Choroid plexus epithelial cell (primary cell): ENCODE measurements at regions not wholly inside any gene's neighbourhood (a gene's known extent, or its start where the extent isn't known, plus 50 kb on each side); places are given as distances from the start of the nearest gene placed in this dataset.
"Not testable (repeated sequence)": the region's sequence is repeated elsewhere in the genome, so short reads cannot be mapped to it uniquely, and the experiment has no call there.

ENCODE experiments used
- DNase-seq: peaks from one replicate; pipeline ENCODE4 v3.0.0-alpha.2; 2010; ENCODE audit warnings: low read depth
- H3K4me3 ChIP-seq: 2 replicates; pipeline ENCODE4 v1.5.1; 2011; ENCODE audit warnings: low read depth, mild to moderate bottlenecking, control low read depth, low read length, moderate library complexity
- CTCF ChIP-seq: conservative IDR thresholded peaks from 2 replicates; pipeline ENCODE4 v1.5.1; 2011; ENCODE audit warnings: low read depth, mild to moderate bottlenecking, control low read depth, inconsistent platforms, low read length, moderate library complexity

- no peak for DNase-seq
- TF ChIP-seq CTCF, result no peak
- H3K4me3 ChIP-seq, result no peak overlapping the region
Observed at GRCh38 chr12:84034871-84035270, 877.7 kb downstream of the SLC6A15 start.

- no peak for DNase-seq
- no peak for TF ChIP-seq CTCF
- H3K4me3 ChIP-seq, result no peak overlapping the region
Observed at GRCh38 chr12:84033162-84033561, 879.4 kb downstream of the SLC6A15 start.

GRCh38 chr12:84018556-84019179 lies 893.9 kb downstream of the SLC6A15 start:
- H3K4me3 ChIP-seq, DNase-seq: not testable (repeated sequence)

- TF ChIP-seq CTCF, result no peak
- no peak overlapping the region for H3K4me3 ChIP-seq
- DNase-seq, result no peak
Observed at GRCh38 chr12:84016956-84017355, 895.6 kb downstream of the SLC6A15 start.

- peak; percentile 36 for DNase-seq
- H3K4me3 ChIP-seq, result no peak overlapping the region
- TF ChIP-seq CTCF, result no peak
Observed at GRCh38 chr12:83997423-83997822, 915.2 kb downstream of the SLC6A15 start.

GRCh38 chr12:83996671-83997070 lies 915.9 kb downstream of the SLC6A15 start:
- H3K4me3 ChIP-seq, result no peak overlapping the region
- no peak for TF ChIP-seq CTCF
- peak; percentile 14 for DNase-seq

- TF ChIP-seq CTCF, result no peak
- DNase-seq, result no peak
Observed at GRCh38 chr12:83985084-83985483, 927.5 kb downstream of the SLC6A15 start.

More at GRCh38 chr12:83985084-83985483, 927.5 kb downstream of the SLC6A15 start:
- H3K4me3 ChIP-seq, result no peak overlapping the region
